ENCODE measurements at regions not wholly inside any gene's neighbourhood (a gene's known extent, or its start where the extent isn't known, plus 50 kb on each side); places are given as distances from the start of the nearest gene placed in this dataset.

- no peak for TF ChIP-seq POLR2A (IDR thresholded peaks at IDR 0.05; ENCODE audit: low read depth, low read length)
- TF ChIP-seq TAF1 (IDR thresholded peaks at IDR 0.05; ENCODE audit: low read depth, low read length), result no peak
- no peak for TF ChIP-seq POLR2AphosphoS5 (IDR thresholded peaks at IDR 0.05; ENCODE audit: low read depth, low read length)
Observed at GRCh38 chr11:15485432-15485831, 370.7 kb downstream of the INSC start.
